ENCODE measurements at regions not wholly inside any gene's neighbourhood (a gene's known extent, or its start where the extent isn't known, plus 50 kb on each side); places are given as distances from the start of the nearest gene placed in this dataset.
"Not testable (repeated sequence)": the region's sequence is repeated elsewhere in the genome, so short reads cannot be mapped to it uniquely, and the experiment has no call there.

- DNase-seq, result no peak
Observed at GRCh38 chr14:104306450-104307040, 168.2 kb downstream of the KIF26A start.

DNA sequence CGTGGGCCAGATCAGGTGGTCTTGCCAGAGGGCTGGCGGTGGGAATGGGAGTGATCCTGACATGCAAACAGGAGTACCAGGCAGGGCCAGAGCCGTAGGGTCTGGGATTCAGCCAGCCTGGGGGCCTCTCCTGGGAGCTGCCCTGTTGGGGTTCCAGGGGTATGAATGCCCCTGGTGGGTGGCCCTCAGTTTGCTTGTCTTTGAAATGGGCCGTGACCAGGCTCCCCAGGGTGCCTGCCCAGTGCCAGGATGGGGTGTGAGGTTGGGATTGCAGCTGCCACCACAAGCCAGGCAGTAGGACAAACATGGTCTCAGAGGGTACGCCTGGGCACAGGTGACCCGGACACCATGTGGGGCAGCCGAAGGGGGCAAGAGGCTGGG lies 168.8 kb downstream of the KIF26A start:
- DNase-seq, result no peak

- no peak for DNase-seq
Observed at GRCh38 chr14:104307627-104308401, 169.4 kb downstream of the KIF26A start.

DNA sequence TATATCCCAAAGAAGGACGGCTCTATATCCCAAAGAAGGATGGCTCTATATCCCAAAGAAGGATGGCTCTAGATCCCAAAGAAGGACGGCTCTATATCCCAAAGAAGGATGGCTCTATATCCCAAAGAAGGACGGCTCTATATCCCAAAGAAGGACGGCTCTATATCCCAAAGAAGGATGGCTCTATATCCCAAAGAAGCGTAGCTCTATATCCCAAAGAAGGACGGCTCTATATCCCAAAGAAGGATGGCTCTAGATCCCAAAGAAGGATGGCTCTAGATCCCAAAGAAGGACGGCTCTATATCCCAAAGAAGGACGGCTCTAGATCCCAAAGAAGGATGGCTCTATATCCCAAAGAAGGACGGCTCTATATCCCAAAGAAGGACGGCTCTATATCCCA lies 170.1 kb downstream of the KIF26A start:
- DNase-seq, result not testable (repeated sequence)

- DNase-seq, result no peak
Observed at GRCh38 chr14:104309657-104310369, 171.4 kb downstream of the KIF26A start.

DNA sequence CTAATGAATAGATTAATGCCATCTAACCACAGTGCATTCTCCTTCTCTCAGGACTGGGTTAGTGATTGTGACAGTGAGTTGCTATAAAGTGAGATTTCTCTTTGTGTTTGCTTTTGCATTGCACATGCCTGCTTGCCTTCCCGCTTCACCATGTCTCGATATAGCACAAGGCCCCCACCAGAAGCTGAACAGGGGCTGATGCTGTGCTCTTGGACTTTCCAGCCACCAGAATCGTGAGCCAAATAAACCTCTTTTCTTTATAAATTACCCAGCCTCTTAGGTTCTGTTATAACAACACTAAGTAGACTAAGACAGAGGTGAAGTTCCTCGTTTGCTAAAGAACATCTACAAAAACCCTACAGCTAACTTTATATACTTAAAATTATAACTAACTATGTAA lies 173.0 kb downstream of the KIF26A start:
- DNase-seq, result no peak

DNA sequence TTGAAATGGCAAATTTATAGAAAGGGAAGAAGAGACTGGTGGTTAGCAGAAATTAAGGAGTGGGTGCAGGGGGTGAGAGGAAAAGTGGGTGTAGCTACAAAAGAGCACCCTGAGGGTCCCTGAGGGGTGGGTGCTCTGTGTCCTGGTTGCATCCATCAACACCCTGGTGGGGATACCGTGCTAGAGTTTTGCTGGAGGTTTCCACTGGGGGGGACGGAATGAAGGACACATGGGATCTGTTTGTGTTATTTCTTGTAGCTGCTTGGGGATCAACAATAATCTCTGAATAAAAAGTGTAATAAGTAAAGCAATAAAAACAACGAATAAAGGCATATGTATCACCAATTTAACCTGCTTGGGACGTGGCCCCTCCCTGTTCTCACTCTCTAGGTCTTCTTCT lies 175.3 kb downstream of the KIF26A start:
- DNase-seq, result no peak

- DNase-seq, result no peak
Observed at GRCh38 chr14:104314251-104314941, 176.0 kb downstream of the KIF26A start.

- DNase-seq, result no peak
Observed at GRCh38 chr14:104315169-104315568, 176.8 kb downstream of the KIF26A start.

GRCh38 chr14:104315625-104316024 lies 177.2 kb downstream of the KIF26A start:
- DNase-seq, result no peak

- DNase-seq, result peak; percentile 77
Observed at GRCh38 chr14:104316121-104316722, 177.8 kb downstream of the KIF26A start.

DNA sequence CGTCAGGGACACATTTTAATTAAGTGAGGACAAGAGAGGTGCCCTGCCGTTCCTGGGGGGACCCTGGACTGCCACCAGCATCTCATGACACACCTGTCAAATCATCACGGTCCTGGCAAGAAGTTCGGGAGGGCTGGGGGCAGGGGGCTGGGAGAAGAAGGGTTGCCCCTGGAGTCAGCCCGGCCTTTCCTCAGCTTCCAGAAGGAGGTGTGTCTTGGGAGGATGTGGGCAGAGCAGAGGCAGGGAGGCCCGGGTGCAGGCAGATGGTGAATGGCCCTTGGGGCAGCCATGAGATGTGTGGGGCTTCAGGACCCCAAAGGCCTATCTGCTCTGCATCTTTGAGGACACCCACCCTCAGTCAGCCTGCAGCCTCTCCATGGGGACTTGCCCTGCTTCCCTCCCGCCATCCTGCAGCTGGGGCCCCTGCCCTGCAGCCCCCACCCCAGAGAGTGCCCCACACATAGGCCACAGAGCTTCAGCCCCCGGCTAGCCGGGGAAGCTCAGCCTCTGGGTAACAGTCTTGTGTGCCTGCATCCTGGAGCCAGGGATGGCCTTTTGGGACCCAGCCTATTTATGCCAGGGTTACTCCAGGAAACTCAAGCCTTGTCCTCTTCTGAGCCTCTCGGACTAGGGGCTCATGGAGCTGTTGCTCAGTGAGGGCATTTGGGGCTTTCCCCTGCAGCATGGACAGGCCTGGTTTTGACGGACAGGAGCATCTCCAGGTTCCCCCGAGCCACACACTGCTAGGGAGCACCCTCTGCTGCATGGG lies 178.5 kb downstream of the KIF26A start:
- DNase-seq, result no peak

DNA sequence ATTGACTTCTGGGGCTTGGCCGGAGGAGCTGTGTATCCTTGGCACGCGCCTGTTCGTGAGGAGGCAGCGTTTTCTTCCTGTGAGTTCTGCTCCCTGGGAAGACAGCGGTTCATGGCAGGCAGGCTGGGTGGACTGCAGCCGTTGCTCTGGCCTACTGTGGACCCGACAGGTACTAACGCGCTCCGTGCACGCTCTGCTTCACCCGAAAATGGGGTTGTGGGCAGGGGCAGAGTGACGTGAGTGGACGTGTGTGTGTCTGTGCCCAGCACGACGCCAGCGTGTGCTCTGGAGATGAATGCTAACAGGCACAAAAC lies 179.1 kb downstream of the KIF26A start:
- DNase-seq, result no peak

GRCh38 chr14:104317975-104318557 lies 179.7 kb downstream of the KIF26A start:
- DNase-seq, result no peak

DNA sequence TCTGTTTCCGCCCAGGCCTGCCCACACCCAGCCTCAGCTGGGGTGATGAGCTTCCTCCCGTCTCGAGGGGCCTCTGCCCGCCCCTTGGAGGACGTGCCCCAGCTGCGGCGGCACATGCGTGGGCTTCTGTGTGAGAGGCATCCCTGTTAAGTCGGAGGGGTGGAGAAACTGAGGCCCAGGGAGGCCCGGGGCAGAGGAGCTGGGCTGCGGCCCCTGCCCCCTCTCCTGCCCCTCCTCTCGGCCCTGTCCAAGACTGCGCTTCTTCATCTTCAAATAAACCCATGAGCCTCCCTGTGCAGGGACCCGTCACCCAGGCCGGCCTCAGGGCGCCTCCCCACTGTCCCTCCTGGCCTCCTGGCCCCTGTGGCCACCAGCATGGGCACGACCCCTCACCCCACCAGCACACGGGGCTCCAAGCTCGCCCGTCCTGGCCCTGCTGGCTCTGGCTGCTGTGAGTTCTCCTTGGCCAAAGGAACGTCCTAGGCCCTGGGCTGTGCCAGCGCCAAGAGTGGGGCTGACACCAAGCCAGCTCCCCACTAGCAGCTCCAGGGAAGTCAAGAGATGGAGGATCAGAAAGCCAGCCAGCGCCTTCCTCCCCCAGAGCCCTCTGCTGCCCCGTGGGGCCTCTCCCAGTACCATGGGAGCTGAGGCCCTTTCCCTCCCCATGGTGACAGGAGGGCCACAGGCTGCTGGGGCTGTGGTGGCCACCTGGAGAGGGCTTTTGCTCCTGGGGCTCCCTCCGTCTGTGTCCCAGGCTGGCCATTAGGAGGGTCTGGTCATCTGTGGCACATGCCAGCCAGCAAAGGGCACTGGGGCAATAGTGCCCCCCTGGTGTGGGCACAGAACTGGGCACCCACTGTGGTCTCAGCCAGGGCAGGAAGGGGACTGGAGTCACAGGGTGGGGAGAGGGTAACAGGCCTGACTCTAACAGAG lies 180.4 kb downstream of the KIF26A start:
- no peak for DNase-seq

DNA sequence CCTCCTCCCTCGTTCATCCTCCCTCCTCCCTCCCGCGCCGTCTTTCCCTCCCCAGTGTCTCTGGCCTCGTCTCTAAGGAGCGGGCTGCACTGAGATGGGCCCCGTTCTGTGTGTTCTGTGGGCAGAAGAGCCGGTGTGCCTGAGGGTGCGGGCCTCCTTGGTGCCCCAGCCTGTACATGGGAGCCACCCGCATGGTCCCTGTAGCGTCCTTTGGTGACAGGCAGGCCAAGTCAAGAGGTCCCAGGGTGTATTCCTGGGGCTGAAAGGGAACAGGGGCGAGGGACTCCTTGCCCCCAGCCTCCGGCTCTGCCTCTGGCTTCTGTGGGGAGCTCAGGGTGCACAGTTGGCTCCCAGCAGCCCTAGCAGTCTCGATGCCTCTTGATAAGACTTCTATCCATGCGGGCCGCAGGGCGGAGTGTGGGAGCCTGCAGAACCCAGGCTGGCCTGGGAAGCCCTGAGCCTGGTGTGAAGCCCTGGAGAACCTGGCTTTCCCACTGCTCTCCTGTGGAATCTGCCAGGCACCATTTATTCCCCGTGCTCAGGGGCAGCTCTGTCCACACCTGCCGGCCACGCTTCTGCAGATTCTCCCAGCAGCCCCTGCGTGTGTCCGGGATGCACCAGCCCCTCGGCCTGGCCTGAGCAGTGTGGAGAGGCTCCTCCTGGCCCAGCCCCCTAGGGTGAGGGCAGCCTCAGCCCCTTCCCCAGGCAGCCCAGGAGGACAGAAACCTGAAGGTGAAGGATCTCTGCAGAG lies 181.3 kb downstream of the KIF26A start:
- no peak for DNase-seq

GRCh38 chr14:104320611-104321086 lies 182.3 kb downstream of the KIF26A start:
- no peak for DNase-seq

DNA sequence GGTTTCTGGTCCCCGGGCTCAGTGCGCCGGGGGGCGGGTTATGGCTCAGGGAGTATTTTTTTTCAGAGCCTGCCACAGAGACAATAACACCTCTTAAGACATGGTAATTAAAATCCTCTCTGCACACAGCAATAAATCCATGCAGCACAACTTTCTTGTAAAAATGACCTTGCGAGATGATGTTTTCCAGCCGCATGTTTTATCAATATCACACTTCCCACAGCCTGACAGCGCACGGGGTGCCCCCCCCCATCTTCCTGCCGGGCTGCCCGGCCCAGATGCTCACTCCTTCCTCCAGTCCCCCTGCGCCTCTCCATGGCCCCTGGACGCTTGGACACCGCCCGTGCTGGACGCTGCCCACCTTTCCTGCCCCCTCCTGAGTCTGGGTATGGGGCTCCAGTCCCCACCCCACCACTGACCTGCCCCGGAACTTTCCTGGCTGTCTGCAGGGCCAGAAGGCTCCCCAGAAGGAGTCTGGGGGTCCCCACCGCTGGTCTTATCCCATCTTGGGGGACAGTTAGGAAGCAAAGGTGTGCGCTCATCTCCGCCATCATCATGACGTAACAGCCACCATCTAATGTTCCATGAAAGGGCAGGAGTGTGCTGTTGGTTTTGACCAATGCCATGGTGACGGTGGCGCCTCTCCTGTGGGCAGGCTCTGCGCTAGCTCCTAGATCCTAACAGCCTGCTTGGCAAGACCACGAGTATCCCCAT lies 182.9 kb downstream of the KIF26A start:
- DNase-seq, result no peak

GRCh38 chr14:104321802-104322130 lies 183.4 kb downstream of the KIF26A start:
- no peak for DNase-seq
